ENCODE measurements at regions not wholly inside any gene's neighbourhood (a gene's known extent, or its start where the extent isn't known, plus 50 kb on each side); places are given as distances from the start of the nearest gene placed in this dataset.
"Not testable (repeated sequence)": the region's sequence is repeated elsewhere in the genome, so short reads cannot be mapped to it uniquely, and the experiment has no call there.

DNA sequence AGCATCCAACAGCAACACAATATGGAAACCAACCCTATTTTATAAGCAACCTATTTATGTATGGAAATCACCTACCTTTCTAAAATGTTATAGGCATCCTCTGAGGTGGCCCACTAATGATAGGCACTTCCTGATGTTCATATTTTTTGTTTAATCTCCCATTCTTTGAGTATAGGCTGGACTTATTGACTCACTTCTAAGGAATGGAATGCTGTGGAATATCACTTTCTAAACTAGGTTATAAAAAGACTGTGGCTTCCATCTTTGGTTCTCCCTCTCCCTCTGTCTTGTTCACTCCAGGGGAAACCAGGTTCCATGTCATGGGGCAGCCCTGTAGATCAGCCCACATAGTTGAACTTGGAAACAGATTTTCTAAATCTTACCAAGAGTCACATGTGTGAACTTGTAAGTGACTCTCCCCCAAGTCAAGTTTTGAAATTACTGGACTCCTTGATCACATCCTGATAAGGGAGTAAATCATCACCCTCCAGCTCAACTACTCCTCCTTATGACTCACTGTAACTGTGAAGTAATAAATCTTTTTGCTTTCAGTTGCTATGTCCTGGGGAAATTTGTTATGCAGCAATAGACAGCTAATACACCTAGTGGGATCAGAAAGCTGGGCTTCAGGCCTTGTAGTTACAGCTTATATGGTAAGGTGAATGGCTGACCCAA, 133.6 kb upstream of the POMZP3 start:
- TF ChIP-seq, protein P1, sequence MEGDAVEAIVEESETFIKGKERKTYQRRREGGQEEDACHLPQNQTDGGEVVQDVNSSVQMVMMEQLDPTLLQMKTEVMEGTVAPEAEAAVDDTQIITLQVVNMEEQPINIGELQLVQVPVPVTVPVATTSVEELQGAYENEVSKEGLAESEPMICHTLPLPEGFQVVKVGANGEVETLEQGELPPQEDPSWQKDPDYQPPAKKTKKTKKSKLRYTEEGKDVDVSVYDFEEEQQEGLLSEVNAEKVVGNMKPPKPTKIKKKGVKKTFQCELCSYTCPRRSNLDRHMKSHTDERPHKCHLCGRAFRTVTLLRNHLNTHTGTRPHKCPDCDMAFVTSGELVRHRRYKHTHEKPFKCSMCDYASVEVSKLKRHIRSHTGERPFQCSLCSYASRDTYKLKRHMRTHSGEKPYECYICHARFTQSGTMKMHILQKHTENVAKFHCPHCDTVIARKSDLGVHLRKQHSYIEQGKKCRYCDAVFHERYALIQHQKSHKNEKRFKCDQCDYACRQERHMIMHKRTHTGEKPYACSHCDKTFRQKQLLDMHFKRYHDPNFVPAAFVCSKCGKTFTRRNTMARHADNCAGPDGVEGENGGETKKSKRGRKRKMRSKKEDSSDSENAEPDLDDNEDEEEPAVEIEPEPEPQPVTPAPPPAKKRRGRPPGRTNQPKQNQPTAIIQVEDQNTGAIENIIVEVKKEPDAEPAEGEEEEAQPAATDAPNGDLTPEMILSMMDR (IDR thresholded peaks at IDR 0.05 in 8 of 11, conservative IDR thresholded peaks at IDR 0.05 in 3 of 11) = not testable (repeated sequence)
- TF ChIP-seq POLR2A (IDR thresholded peaks at IDR 0.05) = not testable (repeated sequence)
